RKO (cell line): ENCODE measurements at regions not wholly inside any gene's neighbourhood (a gene's known extent, or its start where the extent isn't known, plus 50 kb on each side); places are given as distances from the start of the nearest gene placed in this dataset.

Experiments used
- DNase-seq: peaks from one replicate; pipeline ENCODE4 v3.0.0-alpha.2; 2016; ENCODE audit warnings: low spot score

DNA sequence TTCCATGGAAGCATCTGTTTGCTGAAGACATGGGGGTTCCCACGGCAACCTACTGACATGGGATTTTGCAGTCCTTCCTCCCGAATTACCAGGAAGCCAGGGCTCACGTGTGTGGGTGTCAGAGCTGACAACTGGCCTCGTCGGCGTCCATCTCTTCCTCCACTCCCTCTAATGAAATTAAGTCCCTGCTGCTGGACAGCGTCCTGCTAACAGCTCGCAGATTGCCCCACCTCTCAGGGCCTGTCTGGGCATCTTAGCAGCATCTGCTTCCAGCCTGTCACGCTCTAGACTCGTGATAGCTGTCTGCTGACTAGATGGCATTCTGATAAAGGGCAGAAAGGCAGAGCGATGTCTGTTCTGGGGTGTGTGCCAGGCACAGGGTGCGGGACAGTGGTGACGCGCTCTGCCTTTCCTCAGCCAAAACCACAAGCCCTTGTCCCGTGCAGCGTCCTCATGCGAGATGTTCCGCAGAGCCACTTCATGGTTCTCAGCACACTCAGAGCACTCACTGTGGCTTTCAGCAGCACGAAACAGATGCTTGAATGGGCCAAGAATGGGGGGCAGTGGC lies 161.1 kb downstream of the ARL4C start:
- no peak for DNase-seq

- DNase-seq = no peak
These were observed 162.1 kb downstream of the ARL4C start for GRCh38 chr2:234334756-234335155.

- DNase-seq = no peak
These were observed 162.7 kb downstream of the ARL4C start for GRCh38 chr2:234334151-234334550.

GRCh38 chr2:234333168-234334130 lies 163.4 kb downstream of the ARL4C start:
- no peak for DNase-seq

- no peak for DNase-seq
These were observed 164.9 kb downstream of the ARL4C start for GRCh38 chr2:234331966-234332365.

DNA sequence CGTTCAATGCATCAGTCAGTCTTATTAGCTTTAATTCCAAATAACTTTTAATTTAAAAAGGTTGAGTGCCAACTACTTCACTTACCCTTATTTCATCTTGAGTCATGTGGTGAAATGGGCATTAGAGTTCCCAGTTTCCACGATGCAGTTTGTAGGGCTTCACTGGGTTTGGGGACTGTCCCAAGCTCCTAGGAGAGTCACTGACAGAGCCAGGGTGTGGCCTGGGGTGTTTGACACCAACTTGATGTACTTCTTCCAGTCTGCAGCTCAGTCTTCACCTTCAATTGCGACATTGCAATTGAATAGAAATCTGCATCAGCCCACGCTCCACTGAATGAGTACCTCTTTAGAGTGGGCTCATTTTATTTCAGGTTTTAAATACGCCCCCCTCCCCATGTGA lies 165.3 kb downstream of the ARL4C start:
- DNase-seq = no peak

DNA sequence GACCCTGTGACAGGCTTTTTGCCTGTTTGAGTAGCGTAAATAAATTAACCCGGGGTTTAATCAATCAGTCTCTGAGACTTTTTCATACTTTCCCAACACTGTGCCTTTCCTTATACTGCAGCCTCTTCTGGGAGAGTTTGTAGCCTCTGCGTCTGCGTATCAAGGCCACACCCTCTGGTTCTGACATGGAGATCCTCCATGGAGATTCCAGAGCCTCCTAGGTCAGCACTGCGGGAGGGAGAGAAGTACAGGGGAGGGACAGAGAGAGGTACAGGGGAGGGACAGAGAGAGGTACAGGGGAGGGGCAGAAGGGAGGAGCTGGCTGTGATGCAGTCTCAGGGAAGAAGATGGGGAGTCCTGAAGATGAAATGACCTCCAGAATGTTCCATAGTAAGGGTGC lies 166.0 kb downstream of the ARL4C start:
- DNase-seq = no peak

DNA sequence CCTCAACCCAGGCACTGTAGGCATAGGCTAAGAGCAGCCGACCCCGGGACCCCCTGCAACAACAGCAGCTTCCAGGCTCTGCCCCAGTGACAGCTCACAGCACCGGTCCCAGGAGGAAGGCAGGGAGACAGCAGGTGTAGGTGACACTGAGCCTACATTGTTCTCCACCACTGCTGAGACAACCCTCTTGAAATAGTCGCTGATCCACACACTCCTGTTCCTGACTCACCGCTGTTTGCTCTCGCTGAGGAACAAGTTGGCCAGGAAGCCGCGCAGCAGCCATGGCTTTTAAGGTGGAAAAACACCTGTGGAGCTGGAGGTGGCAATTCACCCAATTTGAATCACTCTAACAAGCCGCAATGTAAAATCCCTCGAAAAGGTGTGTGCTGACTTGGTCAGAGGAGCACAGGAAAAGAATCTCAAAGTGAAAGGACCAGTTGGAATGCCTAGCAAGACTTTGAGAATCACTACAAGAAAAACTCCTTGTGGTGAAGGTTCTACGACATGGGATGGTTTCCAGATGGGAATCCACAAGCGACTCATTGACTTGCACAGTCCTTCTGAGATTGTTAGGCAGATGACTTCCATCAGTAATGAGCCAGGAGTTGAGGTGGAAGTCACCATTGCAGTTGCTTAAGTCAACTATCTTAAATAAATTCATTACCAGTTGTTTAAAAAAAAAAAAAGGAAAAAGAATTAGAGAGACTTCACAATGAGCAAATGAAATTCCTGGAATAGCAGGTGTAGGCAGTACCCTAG lies 167.5 kb downstream of the ARL4C start:
- no peak for DNase-seq

- DNase-seq = no peak
These were observed 168.4 kb downstream of the ARL4C start for GRCh38 chr2:234328444-234328990.

DNA sequence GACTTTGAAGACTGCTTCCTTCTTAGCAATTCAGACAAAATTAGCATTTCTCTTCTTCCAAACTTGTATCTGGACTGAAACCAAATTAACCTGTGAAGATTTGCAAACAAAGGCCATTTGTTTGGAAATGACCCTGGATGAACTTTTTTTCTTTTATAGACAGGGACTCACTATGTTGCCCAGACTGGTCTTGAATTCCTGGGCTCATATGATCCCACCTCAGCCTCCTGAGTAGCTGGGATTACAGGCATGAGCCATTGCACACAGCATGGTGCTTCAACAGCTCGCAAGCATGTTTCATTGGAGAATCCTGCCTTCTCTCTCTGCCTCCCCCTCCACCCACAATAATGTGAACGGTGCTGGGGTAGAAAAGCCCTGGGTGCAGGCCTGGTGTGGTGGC lies 170.2 kb downstream of the ARL4C start:
- DNase-seq = no peak

DNA sequence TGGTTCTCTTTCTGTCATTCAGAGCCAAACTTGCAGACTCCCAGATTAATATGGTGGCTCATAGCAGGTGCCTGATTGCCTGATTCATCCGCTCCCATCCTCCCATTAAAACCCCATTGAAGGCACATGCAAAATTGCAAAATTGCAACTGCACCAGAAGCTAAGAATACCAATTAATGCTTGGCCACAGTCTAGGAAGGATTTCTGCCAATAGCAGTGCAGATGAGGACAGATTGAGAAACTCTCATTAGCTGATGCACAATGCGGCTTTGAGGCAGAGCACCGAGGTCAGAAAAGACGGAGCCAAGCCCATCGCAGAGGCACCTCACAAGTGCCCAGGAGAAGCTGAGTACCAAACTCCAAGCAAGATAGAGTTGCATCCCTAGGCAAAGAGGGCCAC lies 172.8 kb downstream of the ARL4C start:
- DNase-seq = no peak

DNA sequence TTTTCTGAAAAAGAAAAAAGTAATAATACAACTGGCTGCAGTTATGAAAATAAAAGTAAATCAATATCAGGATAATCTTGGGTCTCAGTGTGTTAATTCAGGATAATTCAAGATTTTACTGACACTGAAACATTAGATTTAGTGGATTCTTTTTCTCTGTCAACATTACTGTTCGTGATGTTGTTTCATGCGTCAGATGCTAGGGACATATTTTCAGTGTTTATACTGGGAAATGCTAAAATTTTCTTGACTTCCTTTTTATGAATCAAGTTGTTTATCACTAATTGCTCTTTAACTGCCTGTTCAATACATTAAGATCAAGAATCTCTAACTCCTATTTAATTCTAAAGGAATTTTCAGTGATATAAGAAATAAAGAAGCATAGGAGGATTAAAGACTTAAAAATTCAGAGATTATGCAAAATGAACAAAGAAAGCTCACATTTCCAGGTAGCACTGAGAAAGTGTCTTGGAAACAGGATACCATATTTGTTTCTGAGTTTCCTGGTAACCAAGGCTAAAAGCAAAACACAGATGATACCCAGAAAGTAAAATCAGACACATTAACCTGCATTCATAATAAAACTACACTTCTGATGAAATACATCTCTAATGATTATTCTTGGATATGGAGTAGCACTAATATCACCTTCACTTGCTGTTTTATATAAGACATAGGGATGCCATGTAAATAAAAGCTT lies 174.0 kb downstream of the ARL4C start:
- DNase-seq = no peak

DNA sequence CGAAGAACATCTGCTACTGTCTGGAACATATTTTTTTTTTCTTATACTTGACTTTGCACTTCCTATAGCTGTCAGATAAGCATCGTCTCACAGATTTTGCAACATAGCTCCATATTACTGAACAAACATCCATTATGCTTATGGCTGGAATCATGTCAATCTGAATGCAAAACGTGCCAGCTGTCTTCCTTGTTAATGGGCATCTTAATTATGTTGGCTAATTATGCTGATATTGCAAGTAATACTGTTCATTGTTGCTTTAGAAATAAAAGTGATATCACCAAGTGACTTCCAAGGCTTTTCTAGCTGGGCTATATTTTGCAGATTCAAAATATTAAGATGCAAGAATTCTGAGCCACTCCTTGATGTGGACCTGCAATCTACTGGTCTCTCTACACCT lies 176.8 kb downstream of the ARL4C start:
- DNase-seq = no peak

DNA sequence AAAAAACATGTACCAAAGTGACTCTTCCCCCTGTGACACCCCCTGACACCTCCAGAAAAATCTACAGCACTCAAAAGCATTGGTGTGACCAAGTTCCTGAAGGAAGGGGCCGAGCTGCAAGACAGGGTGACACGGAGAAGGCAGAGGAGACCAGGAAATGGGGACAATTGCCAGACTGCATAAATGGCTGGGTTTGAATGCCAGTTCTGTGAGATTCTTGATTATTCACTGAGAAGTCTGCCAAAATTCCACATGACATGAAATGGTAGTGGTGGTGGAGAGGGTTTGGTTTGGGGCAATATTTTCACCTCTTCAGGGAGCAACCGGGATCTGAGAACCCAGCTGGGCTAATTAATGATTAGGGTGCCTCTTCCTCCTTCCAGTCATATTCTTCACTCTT lies 178.5 kb downstream of the ARL4C start:
- DNase-seq = no peak

- no peak for DNase-seq
These were observed 183.3 kb downstream of the ARL4C start for GRCh38 chr2:234313558-234313957.

GRCh38 chr2:234310166-234310565 lies 186.7 kb downstream of the ARL4C start:
- DNase-seq = no peak

DNA sequence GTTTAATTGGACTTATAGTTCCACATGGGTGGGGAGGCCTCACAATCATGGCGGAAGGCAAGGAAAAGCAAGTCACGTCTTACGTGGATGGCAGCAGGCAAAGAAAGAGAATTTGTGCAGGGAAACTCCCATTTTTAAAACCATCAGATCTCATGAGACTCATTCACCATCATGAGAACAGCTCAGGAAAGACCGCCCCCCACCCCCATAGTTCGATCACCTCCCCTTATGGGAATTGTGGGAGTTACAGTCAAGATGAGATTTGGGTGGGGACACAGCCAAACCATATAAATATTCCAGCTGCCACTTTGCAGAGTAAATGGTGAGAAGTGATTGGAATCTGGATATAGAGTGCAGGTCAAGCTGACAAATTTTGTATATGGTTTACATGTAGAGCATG lies 187.4 kb downstream of the ARL4C start:
- no peak for DNase-seq

DNA sequence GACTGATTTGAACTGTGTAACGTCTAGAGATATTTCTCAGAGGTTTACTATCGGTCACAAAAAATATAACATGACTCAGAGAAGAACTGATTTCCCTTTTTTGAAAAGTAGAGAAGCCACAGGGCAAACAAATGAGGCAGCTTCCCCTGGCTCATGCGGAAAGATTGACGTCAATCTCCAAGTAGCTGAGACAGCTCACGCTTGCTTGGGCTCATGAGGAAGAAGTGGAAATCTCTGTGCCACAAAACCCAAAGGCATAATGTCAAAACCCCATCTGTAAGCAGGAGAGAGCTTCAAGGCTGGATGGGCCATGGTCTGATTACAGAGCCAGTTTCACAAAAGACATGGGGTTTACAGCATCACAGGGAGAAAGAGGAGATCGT lies 188.1 kb downstream of the ARL4C start:
- DNase-seq = no peak

DNA sequence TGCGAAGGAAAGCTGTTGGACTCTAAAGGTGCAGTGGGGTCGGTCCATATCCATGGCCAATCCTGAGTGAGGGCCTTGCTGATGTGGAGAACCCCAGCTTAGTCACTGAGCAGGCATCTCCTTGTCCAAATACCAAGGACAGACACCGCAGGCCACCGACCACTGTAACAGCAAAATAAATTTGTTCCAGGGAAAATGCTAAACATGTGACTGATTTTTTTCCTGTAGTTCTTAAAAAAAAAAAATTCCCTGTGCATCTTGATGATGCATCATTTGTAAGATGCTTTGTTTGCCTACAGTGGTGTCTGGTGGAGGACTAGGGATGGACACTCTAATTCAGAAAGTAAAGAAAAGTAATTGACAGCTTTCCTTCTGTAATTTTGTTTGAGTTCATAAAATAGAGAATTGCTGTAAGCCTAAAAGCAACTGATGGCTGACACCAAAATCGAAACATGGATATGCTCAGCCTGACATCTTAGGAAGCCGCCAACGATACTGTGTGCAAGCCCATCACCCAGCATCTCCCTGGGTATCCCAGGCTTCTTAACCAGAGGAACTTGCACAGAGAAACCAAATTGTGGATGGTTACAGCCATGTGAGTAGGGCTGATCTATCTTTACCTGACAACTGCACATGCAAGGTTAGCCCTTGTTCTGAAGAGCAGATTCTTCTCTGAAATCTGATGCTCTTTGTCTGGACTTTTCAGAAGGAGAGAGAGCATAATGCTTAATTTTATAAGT lies 188.6 kb downstream of the ARL4C start:
- no peak for DNase-seq

DNA sequence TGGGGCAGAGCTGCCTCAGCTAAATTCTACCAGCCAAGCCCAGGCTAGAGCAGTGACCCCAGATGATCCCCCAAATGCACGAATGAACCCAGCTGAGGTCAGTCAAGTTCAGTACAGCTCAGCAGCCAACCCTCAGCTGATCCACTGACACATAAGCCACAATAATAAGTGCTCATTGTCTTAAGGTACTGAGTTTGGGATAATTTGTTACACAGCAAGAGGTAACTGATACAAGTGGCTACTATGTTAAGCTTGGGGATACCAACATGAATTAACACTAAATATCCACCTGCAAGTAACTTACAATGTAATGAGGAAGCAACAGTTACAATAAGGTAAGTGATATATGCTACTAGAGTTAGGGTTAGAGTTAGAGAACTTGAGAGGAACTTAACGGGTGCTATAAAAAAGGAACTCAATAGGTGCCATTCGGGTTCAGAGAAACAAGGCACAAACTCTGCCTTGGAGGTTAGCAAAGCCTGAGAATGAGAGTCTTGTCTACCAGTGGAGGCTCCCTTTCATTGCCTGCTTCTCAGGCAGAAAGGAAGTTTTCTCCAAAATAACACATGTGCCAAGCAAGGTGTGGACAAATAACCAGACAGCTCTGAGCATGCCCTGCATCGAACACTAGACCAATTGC lies 189.4 kb downstream of the ARL4C start:
- no peak for DNase-seq
